Endothelial cell of umbilical vein (primary cell): ENCODE measurements at regions not wholly inside any gene's neighbourhood (a gene's known extent, or its start where the extent isn't known, plus 50 kb on each side); places are given as distances from the start of the nearest gene placed in this dataset.

Experiments used
- BruUV-seq: library from RNA; stranded (reverse); fragments of 400-500 nt; replicated peaks from 2 replicates; lab custom pipeline; 2021; lab: Mats Ljungman, UMichigan
- CTCF ChIA-PET: fragments of 300-600, 350-600 bp; sonication (Branson Sonifier 250); formaldehyde crosslinking; loops from one replicate; lab custom pipeline; 2021; ENCODE audit warnings: antibody characterized with exemption, inconsistent platforms; lab: Charles Lee
- POLR2A ChIA-PET: fragments of 300-600, 350-600 bp; sonication (Branson Sonifier 250); formaldehyde crosslinking; loops from one replicate; lab custom pipeline; 2021; ENCODE audit warnings: antibody characterized with exemption, inconsistent platforms; lab: Charles Lee
- DNase-seq: peaks from one replicate; pipeline ENCODE4 v3.0.0-alpha.2; 2011; ENCODE audit warnings: low read depth, low spot score
- FAIRE-seq: peaks from 2 replicates; lab custom pipeline; 2011; peaks lifted over from hg19 to GRCh38; lab: Jason Lieb, UNC
- H2AFZ ChIP-seq: 2 replicates; pipeline ENCODE4 v1.6.0; 2012; ENCODE audit warnings: low read depth, low read length, control low read depth, inconsistent platforms
- H3K27ac ChIP-seq: 2 replicates; pipeline ENCODE4 v1.5.1; 2011; ENCODE audit warnings: low read depth, mild to moderate bottlenecking, control low read depth, low read length, moderate library complexity; ENCODE audit not compliant: insufficient read depth
- H3K27me3 ChIP-seq, 2 experiments: 2 replicates each; pipeline versions ENCODE4 v1.6.0 to v1.6.1; 2011; ENCODE audit warnings: low read length in 2 of 2, mixed read lengths in 1 of 2; ENCODE audit not compliant: control insufficient read depth in 2 of 2, insufficient read depth in 2 of 2
- H3K36me3 ChIP-seq, 2 experiments: 2 replicates in 1 of 2; 3 replicates in 1 of 2; pipeline ENCODE4 v1.5.1; 2011; ENCODE audit warnings: low read length in 2 of 2, mild to moderate bottlenecking in 1 of 2, moderate library complexity in 1 of 2; ENCODE audit not compliant: control insufficient read depth in 2 of 2, insufficient read depth in 2 of 2; ENCODE audit errors: extremely low read depth in 1 of 2
- H3K4me1 ChIP-seq: 3 replicates; pipeline ENCODE4 v1.5.1; 2011; ENCODE audit warnings: mild to moderate bottlenecking, low read length; ENCODE audit not compliant: control insufficient read depth, insufficient read depth; ENCODE audit errors: extremely low read depth
- H3K4me2 ChIP-seq: 2 replicates; pipeline ENCODE4 v1.6.1; 2011; ENCODE audit warnings: low read length, control low read depth, mixed read lengths; ENCODE audit not compliant: insufficient read depth
- H3K4me3 ChIP-seq, 3 experiments: fragments of 200-600 bp in 1 of 3; sonication (generic), shearing (Covaris generic) in 1 of 3; replicated peaks in 1 of 3; 2 replicates each; pipeline ENCODE4 v1.5.1; 2011 to 2016; ENCODE audit warnings: control low read depth in 3 of 3, low read length in 3 of 3, mild to moderate bottlenecking in 2 of 3, inconsistent platforms in 1 of 3, low read depth in 1 of 3, moderate library complexity in 1 of 3; ENCODE audit not compliant: insufficient read depth in 1 of 3
- H3K79me2 ChIP-seq: 2 replicates; pipeline ENCODE4 v1.6.0; 2012; ENCODE audit warnings: low read length, inconsistent platforms; ENCODE audit not compliant: control insufficient read depth, insufficient read depth
- H3K9ac ChIP-seq: replicated peaks from 2 replicates; pipeline ENCODE3; 2011; ENCODE audit warnings: low read length, control low read depth; ENCODE audit not compliant: insufficient read depth; ENCODE audit errors: extremely low read depth
- H3K9me1 ChIP-seq: replicated peaks from 3 replicates; pipeline ENCODE4 v1.6.0; 2011; ENCODE audit warnings: mild to moderate bottlenecking, low read length; ENCODE audit not compliant: control insufficient read depth, insufficient read depth; ENCODE audit errors: extremely low read depth
- H3K9me3 ChIP-seq: replicated peaks from 2 replicates; pipeline ENCODE4 v1.5.1; 2012; ENCODE audit warnings: low read length, inconsistent platforms; ENCODE audit not compliant: control insufficient read depth, insufficient read depth
- H4K20me1 ChIP-seq: replicated peaks from 2 replicates; pipeline ENCODE3; 2011; ENCODE audit warnings: mild to moderate bottlenecking, low read length; ENCODE audit not compliant: control insufficient read depth, insufficient read depth; ENCODE audit errors: extremely low read depth
- EZH2 ChIP-seq: IDR thresholded peaks from 2 replicates; pipeline ENCODE4 v1.6.1; 2012; ENCODE audit warnings: borderline replicate concordance, low read depth, mild to moderate bottlenecking, moderate library complexity, low read length, inconsistent platforms; ENCODE audit not compliant: severe bottlenecking
- FOS ChIP-seq: IDR thresholded peaks from 2 replicates; pipeline ENCODE4 v1.6.1; 2011; ENCODE audit warnings: mild to moderate bottlenecking, low read length, moderate library complexity, borderline replicate concordance; ENCODE audit not compliant: insufficient read depth
- GATA2 ChIP-seq: IDR thresholded peaks from 2 replicates; pipeline ENCODE4 v1.7.0; 2011; ENCODE audit warnings: low read depth, mild to moderate bottlenecking, moderate library complexity, mixed read lengths, low read length; ENCODE audit not compliant: insufficient read length, insufficient read depth
- JUN ChIP-seq: IDR thresholded peaks from 2 replicates; pipeline ENCODE4 v1.6.1; 2011; ENCODE audit warnings: borderline replicate concordance, low read depth; ENCODE audit not compliant: insufficient read length, insufficient read depth
- MAX ChIP-seq: IDR thresholded peaks from 2 replicates; pipeline ENCODE4 v1.6.1; 2011; ENCODE audit not compliant: insufficient read depth, insufficient read length
- MYC ChIP-seq: IDR thresholded peaks from one replicate; pipeline ENCODE4 v1.6.1; 2011; ENCODE audit warnings: mild to moderate bottlenecking, low read depth, low read length
- POLR2A ChIP-seq: IDR thresholded peaks from 2 replicates; pipeline ENCODE4 v1.6.1; 2012; ENCODE audit warnings: low read depth, mild to moderate bottlenecking, control low read depth, low read length
- POLR2AphosphoS5 ChIP-seq: IDR thresholded peaks from 2 replicates; pipeline ENCODE4 v1.6.1; 2012; ENCODE audit warnings: low read depth, mild to moderate bottlenecking, control low read depth, low read length, moderate library complexity; ENCODE audit not compliant: insufficient read depth
- dilution Hi-C: fragments of 300-500 bp; cut with MboI; formaldehyde crosslinking; loops from one replicate; pipeline ENCODE4 v1.15.0; 2019; ENCODE audit warnings: low sequenced_read_pairs; ENCODE audit not compliant: extremely low pct_ligation_motif_present
- intact Hi-C: fragments of 100-400 bp; cut with micrococcal nuclease; formaldehyde crosslinking; loops from one replicate; pipeline ENCODE4 v1.10.0; 2022
- TF ChIP-seq, protein P1 (sequence below), 2 donors: IDR thresholded peaks; 1 replicate in 1 of 2; 2 replicates in 1 of 2; pipeline ENCODE4 v1.5.1; 2011; ENCODE audit warnings: low read length in 2 of 2, mild to moderate bottlenecking in 2 of 2, moderate library complexity in 2 of 2, control low read depth in 1 of 2, inconsistent platforms in 1 of 2, low read depth in 1 of 2; ENCODE audit not compliant: insufficient read depth in 1 of 2; ENCODE audit errors: extremely low read depth in 1 of 2

DNA sequence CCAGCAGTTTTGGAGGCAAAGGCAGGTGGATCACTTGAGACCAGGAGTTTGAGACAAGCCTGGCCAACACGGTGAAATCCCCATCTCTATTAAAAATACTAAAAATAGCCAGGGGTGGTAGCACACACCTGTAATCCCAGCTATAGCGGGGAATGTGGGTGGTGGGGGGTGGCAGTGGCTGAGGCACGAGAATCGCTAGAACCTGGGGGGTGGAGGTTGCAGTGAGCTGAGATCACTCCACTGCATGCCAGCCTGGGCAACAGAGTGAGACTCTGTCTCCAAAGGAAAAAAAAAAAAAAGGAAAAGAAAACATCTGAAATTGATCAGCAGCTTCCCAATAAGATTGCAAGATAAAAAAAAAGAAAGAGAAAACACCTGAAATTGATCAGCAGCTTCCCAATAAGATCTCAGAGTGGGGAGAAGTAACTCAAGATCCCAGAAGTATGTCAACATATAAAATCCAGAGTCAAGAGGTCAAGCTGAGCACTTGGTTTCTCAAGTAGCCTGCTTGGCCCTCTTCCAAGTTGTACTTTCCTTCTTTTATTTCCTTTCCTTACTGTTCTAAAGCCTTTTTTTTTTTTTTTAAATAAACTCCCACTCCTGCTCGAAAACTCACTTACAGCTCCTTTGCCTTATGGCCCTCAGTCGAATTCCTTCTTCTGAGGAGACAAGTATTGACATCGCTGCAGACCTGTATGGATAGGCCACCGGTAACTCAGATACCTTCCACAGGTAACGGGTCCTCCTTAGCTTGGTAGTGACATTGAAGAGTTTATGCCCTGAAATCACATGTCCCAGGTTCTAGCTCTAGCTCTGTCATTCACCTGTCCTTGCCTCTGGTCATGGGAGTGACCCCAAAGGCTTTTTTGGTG, 368.5 kb upstream of the SYNCRIP start:
- no peak overlapping the region for H3K9ac ChIP-seq
- H3K27me3 ChIP-seq: no peaks in the 10 kb centered on the region
- no peaks in the 10 kb centered on the region for H3K36me3 ChIP-seq
- no peak overlapping the region for H2AFZ ChIP-seq
- no peak overlapping the region for H3K4me3 ChIP-seq
- no peaks in the 10 kb centered on the region for H3K4me1 ChIP-seq
- no peaks in the 10 kb centered on the region for H3K9me3 ChIP-seq
- H4K20me1 ChIP-seq: no peaks in the 10 kb centered on the region
- DNase-seq (no peak), FAIRE-seq (no peak)
- no peaks in the 10 kb centered on the region for H3K79me2 ChIP-seq
- no peak overlapping the region for H3K4me2 ChIP-seq
- no peaks in the 10 kb centered on the region for H3K9me1 ChIP-seq
- no peak overlapping the region for H3K27ac ChIP-seq
- no TSS peak for BruUV-seq
- TF ChIP-seq, protein P1, sequence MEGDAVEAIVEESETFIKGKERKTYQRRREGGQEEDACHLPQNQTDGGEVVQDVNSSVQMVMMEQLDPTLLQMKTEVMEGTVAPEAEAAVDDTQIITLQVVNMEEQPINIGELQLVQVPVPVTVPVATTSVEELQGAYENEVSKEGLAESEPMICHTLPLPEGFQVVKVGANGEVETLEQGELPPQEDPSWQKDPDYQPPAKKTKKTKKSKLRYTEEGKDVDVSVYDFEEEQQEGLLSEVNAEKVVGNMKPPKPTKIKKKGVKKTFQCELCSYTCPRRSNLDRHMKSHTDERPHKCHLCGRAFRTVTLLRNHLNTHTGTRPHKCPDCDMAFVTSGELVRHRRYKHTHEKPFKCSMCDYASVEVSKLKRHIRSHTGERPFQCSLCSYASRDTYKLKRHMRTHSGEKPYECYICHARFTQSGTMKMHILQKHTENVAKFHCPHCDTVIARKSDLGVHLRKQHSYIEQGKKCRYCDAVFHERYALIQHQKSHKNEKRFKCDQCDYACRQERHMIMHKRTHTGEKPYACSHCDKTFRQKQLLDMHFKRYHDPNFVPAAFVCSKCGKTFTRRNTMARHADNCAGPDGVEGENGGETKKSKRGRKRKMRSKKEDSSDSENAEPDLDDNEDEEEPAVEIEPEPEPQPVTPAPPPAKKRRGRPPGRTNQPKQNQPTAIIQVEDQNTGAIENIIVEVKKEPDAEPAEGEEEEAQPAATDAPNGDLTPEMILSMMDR (IDR thresholded peaks at IDR 0.05; ENCODE audit: extremely low read depth in 1 of 2, insufficient read depth in 1 of 2, low read depth in 1 of 2, low read length in 2 of 2): no peak
- TF ChIP-seq MYC (no peak), JUN (no peak), POLR2AphosphoS5 (no peak), GATA2 (no peak), EZH2 (no peak), MAX (no peak), POLR2A (no peak), FOS (no peak)
- ChIA-PET CTCF (no interaction called here), POLR2A (no interaction called here)
- dilution Hi-C loops: no loop called here
- intact Hi-C loops: no loop called here
